ENCODE measurements at regions not wholly inside any gene's neighbourhood (a gene's known extent, or its start where the extent isn't known, plus 50 kb on each side); places are given as distances from the start of the nearest gene placed in this dataset.

- no peak for TF ChIP-seq ASH2L (IDR thresholded peaks at IDR 0.05; ENCODE audit: borderline replicate concordance, low read depth)
- no peak for TF ChIP-seq HDAC2 (IDR thresholded peaks at IDR 0.05)
- no peak for TF ChIP-seq NKRF (conservative IDR thresholded peaks at IDR 0.05)
- no peak for TF ChIP-seq NFXL1 (IDR thresholded peaks at IDR 0.05; ENCODE audit: borderline replicate concordance)
- no peak for TF ChIP-seq KAT2A (conservative IDR thresholded peaks at IDR 0.05; ENCODE audit: control insufficient read depth, low read depth, low read length)
- no peak for TF ChIP-seq NR2C2 (IDR thresholded peaks at IDR 0.05; ENCODE audit: borderline replicate concordance, control insufficient read depth, insufficient read length, low read depth)
These were observed 798.5 kb downstream of the TRIB2 start (continued) for GRCh38 chr2:13515254-13515653.

GRCh38 chr2:13522096-13522495 is 805.4 kb downstream of the TRIB2 start:
- Histone ChIP-seq H3K27me3 (replicated peaks in 1 of 2; ENCODE audit: control insufficient read depth in 2 of 2, insufficient read depth in 2 of 2, low read length in 1 of 2) (no peaks in the 10 kb centered on the region), H3K36me3 (ENCODE audit: control insufficient read depth in 2 of 2, insufficient read depth in 2 of 2, low read length in 1 of 2) (no peaks in the 10 kb centered on the region), H3K4me1 (ENCODE audit: control insufficient read depth, insufficient read depth, low read length) (peaks cover 11% of the 10 kb centered on the region; the same call in 1 of the 2 replicates), H3K79me2 (ENCODE audit: control insufficient read depth, insufficient read depth, low read length) (no peaks in the 10 kb centered on the region), H3K9ac (ENCODE audit: control insufficient read depth, insufficient read depth, low read length) (0 out of 2 replicates have a peak overlapping the region, but pooled peaks have one; percentile 77), H3K27ac (ENCODE audit: control insufficient read depth, insufficient read depth) (peak overlapping the region; percentile 97), H3K4me2 (ENCODE audit: control insufficient read depth, insufficient read depth) (peak overlapping the region; percentile 64), H3K9me3 (replicated peaks; ENCODE audit: control insufficient read depth, insufficient read depth, low read length) (no peaks in the 10 kb centered on the region; the same call in 1 of the 3 replicates), H3K4me3 (peak overlapping the region; percentile 45; the same call in 1 of the 2 replicates), H2AFZ (ENCODE audit: control insufficient read depth, low read depth, low read length) (peak overlapping the region; percentile 62), H4K20me1 (ENCODE audit: control insufficient read depth, insufficient read depth) (no peaks in the 10 kb centered on the region)
- intact Hi-C loops (cut with micrococcal nuclease; ENCODE audit: unreplicated experiment) (loop anchor here (2.0 to 5.0 kb wide), 3 partner anchors 17 to 330 kb away; no protein-coding TSS in a partner anchor), in situ Hi-C loops (cut with MboI) (no loop called here)
- POLR2A ChIA-PET, result interaction anchor here (0.6 to 1.4 kb wide), 5 partner anchors 23 to 134 kb away, joined by 3 to 4 read pairs (median 4); no protein-coding TSS in a partner anchor
- DNase-seq (ENCODE audit: low read depth, low spot score) (no peak), ATAC-seq (peak; percentile 11), FAIRE-seq (no peak)
- no TSS peak for BruUV-seq (replicated peaks)
- CTCF ChIA-PET, result interaction anchor here (0.8 to 2.2 kb wide), 5 partner anchors 11 to 234 kb away, joined by 4 to 8 read pairs (median 4); no protein-coding TSS in a partner anchor
- TF ChIP-seq ZNF207 (IDR thresholded peaks at IDR 0.05; ENCODE audit: borderline replicate concordance), result no peak
- TF ChIP-seq SRF (IDR thresholded peaks at IDR 0.05; ENCODE audit: low read depth in 2 of 2, low read length in 2 of 2), result no peak
- TF ChIP-seq YY1 (IDR thresholded peaks at IDR 0.05; ENCODE audit: low read depth, low read length), result 0 out of 2 replicates have a peak, but pooled peaks have one; percentile 6
- no peak for TF ChIP-seq NKRF (conservative IDR thresholded peaks at IDR 0.05)
- TF ChIP-seq NBN (IDR thresholded peaks at IDR 0.05), result peak; percentile 14; the same call in 1 of the 2 replicates
- 0 out of 2 replicates have a peak, but pooled peaks have one; percentile 36 for TF ChIP-seq MLLT1 (IDR thresholded peaks at IDR 0.05)
- RAD21 ChIA-PET (ENCODE audit: unreplicated experiment), result interaction anchor here (0.8 to 5.3 kb wide), 11 partner anchors 8 to 246 kb away, joined by 3 to 70 read pairs (median 3); no protein-coding TSS in a partner anchor
- WGBS (ENCODE audit: insufficient coverage, insufficient replicate concordance, low lambda C conversion rate, missing lambda C conversion rate), result 23% methylated on average over 6 of the region's 6 CpGs
- SMC1A ChIA-PET (ENCODE audit: uncharacterized antibody, unreplicated experiment), result interaction anchor here (0.7 to 4.6 kb wide), 27 partner anchors 8 to 1444 kb away, joined by 3 to 48 read pairs (median 4); no protein-coding TSS in a partner anchor
